Smooth muscle cell (in vitro differentiated cells): ENCODE measurements at regions not wholly inside any gene's neighbourhood (a gene's known extent, or its start where the extent isn't known, plus 50 kb on each side); places are given as distances from the start of the nearest gene placed in this dataset.

Experiments used
- DNase-seq: peaks from one replicate; lab custom pipeline; 2025; ENCODE audit not compliant: unreplicated experiment; lab: John Stamatoyannopoulos, UW
- H2AFZ ChIP-seq: fragments of 200-600 bp; sonication (generic); 2 replicates; pipeline ENCODE4 v1.6.0; 2016; ENCODE audit warnings: antibody characterized with exemption, low read depth, mild to moderate bottlenecking
- H3F3A ChIP-seq: fragments of 200-600 bp; sonication (generic); 2 replicates; pipeline ENCODE4 v1.6.0; 2017; ENCODE audit warnings: antibody characterized with exemption, low read depth
- H3K27ac ChIP-seq: fragments of 200-600 bp; sonication (generic); 2 replicates; pipeline ENCODE4 v1.5.1; 2016; ENCODE audit warnings: low read depth, mild to moderate bottlenecking
- H3K27me3 ChIP-seq: fragments of 200-600 bp; sonication (generic); 2 replicates; pipeline ENCODE4 v1.6.1; 2016; ENCODE audit warnings: low read depth, mild to moderate bottlenecking
- H3K36me3 ChIP-seq: fragments of 200-600 bp; sonication (generic); 2 replicates; pipeline ENCODE4 v1.5.1; 2016; ENCODE audit warnings: low read depth
- H3K4me1 ChIP-seq: fragments of 200-600 bp; sonication (generic); 2 replicates; pipeline ENCODE4 v1.5.1; 2016; ENCODE audit warnings: low read depth
- H3K4me2 ChIP-seq: fragments of 200-600 bp; sonication (generic); 2 replicates; pipeline ENCODE4 v1.6.0; 2016; ENCODE audit warnings: mild to moderate bottlenecking
- H3K4me3 ChIP-seq: fragments of 200-600 bp; sonication (generic); 2 replicates; pipeline ENCODE4 v1.5.1; 2016; ENCODE audit warnings: mild to moderate bottlenecking
- H3K79me2 ChIP-seq: fragments of 200-600 bp; sonication (generic); 2 replicates; pipeline ENCODE4 v1.6.0; 2016; ENCODE audit warnings: low read depth, mild to moderate bottlenecking
- H3K9ac ChIP-seq: fragments of 200-600 bp; sonication (generic); 2 replicates; pipeline ENCODE4 v1.6.0; 2016; ENCODE audit warnings: low read depth
- H3K9me3 ChIP-seq: fragments of 200-600 bp; sonication (generic); replicated peaks from 2 replicates; pipeline ENCODE4 v1.5.1; 2016; ENCODE audit warnings: low read depth
- H4K20me1 ChIP-seq: fragments of 200-600 bp; sonication (generic); 2 replicates; pipeline ENCODE4 v1.6.0; 2016; ENCODE audit warnings: low read depth
- CTCF ChIP-seq: fragments of 200-600 bp; sonication (generic); IDR thresholded peaks from 2 replicates; pipeline ENCODE4 v1.5.1; 2017; ENCODE audit warnings: borderline replicate concordance, mild to moderate bottlenecking, antibody characterized with exemption; ENCODE audit not compliant: insufficient read depth, poor library complexity, severe bottlenecking
- WGBS: methylation state at CpG from one replicate; pipeline ENCODE4 v1.1.7; 2016; ENCODE audit warnings: low lambda C conversion rate; 5-methylcytosine and 5-hydroxymethylcytosine counted together

GRCh38 chrX:94722578-94722977 is 1048.6 kb downstream of the FAM133A start:
- WGBS, result over 99% methylated on average over 3 of the region's 3 CpGs
- H4K20me1 ChIP-seq, result no peaks in the 10 kb centered on the region
- no peak overlapping the region for H3K4me2 ChIP-seq
- no peak overlapping the region for H2AFZ ChIP-seq
- no peaks in the 10 kb centered on the region for H3K36me3 ChIP-seq
- no peaks in the 10 kb centered on the region for H3K27me3 ChIP-seq
- DNase-seq, result no peak
- no peak overlapping the region for H3K4me3 ChIP-seq
- no peak for TF ChIP-seq CTCF
- H3K4me1 ChIP-seq, result no peaks in the 10 kb centered on the region
- H3K27ac ChIP-seq, result no peak overlapping the region
- H3K79me2 ChIP-seq, result no peaks in the 10 kb centered on the region
- H3K9ac ChIP-seq, result no peak overlapping the region
- H3K9me3 ChIP-seq, result no peaks in the 10 kb centered on the region
- no peaks in the 10 kb centered on the region for H3F3A ChIP-seq

- H3K36me3 ChIP-seq, result no peaks in the 10 kb centered on the region
- no peak for TF ChIP-seq CTCF
These were observed 1068.8 kb downstream of the FAM133A start for GRCh38 chrX:94742772-94743171.

GRCh38 chrX:94743478-94743877 is 1069.5 kb downstream of the FAM133A start:
- no peak overlapping the region for H3K9ac ChIP-seq
- H3K27ac ChIP-seq, result no peak overlapping the region
- no peaks in the 10 kb centered on the region for H3K9me3 ChIP-seq
- no peaks in the 10 kb centered on the region for H3K36me3 ChIP-seq
- no peak for DNase-seq
- H3K79me2 ChIP-seq, result no peaks in the 10 kb centered on the region
- no peaks in the 10 kb centered on the region for H3K27me3 ChIP-seq
- no peak overlapping the region for H2AFZ ChIP-seq
- TF ChIP-seq CTCF, result no peak
- H3K4me3 ChIP-seq, result no peak overlapping the region
- no peak overlapping the region for H3K4me2 ChIP-seq
- H3F3A ChIP-seq, result no peaks in the 10 kb centered on the region
- H3K4me1 ChIP-seq, result no peaks in the 10 kb centered on the region
- H4K20me1 ChIP-seq, result no peaks in the 10 kb centered on the region

More at GRCh38 chrX:94742772-94743171, 1068.8 kb downstream of the FAM133A start:
- Histone ChIP-seq H3K4me3 (no peak overlapping the region), H3K9ac (no peak overlapping the region), H3K4me2 (no peak overlapping the region), H3K27ac (no peak overlapping the region), H3K9me3 (no peaks in the 10 kb centered on the region), H3K4me1 (no peaks in the 10 kb centered on the region), H3K79me2 (no peaks in the 10 kb centered on the region), H2AFZ (no peak overlapping the region), H3K27me3 (no peaks in the 10 kb centered on the region), H4K20me1 (no peaks in the 10 kb centered on the region), H3F3A (no peaks in the 10 kb centered on the region)
- no peak for DNase-seq
- 95% methylated on average over 3 of the region's 3 CpGs for WGBS

- no peak overlapping the region for H3K27ac ChIP-seq
- H3F3A ChIP-seq, result no peaks in the 10 kb centered on the region
- no peaks in the 10 kb centered on the region for H3K36me3 ChIP-seq
- no peaks in the 10 kb centered on the region for H3K9me3 ChIP-seq
- no peak overlapping the region for H3K4me3 ChIP-seq
- H3K4me2 ChIP-seq, result no peak overlapping the region
- no peaks in the 10 kb centered on the region for H3K79me2 ChIP-seq
- no peak for TF ChIP-seq CTCF
- no peaks in the 10 kb centered on the region for H4K20me1 ChIP-seq
- H2AFZ ChIP-seq, result no peak overlapping the region
- no peak overlapping the region for H3K9ac ChIP-seq
- no peak for DNase-seq
- WGBS, result 89% methylated on average over 3 of the region's 3 CpGs
- no peaks in the 10 kb centered on the region for H3K27me3 ChIP-seq
- no peaks in the 10 kb centered on the region for H3K4me1 ChIP-seq
These were observed 1070.8 kb downstream of the FAM133A start for GRCh38 chrX:94744786-94745185.
